GM20000 (cell line): ENCODE measurements at regions not wholly inside any gene's neighbourhood (a gene's known extent, or its start where the extent isn't known, plus 50 kb on each side); places are given as distances from the start of the nearest gene placed in this dataset.

Source experiments
- DNase-seq: peaks from one replicate; pipeline ENCODE4 v3.0.0; 2012; ENCODE audit warnings: low spot score
- CTCF ChIP-seq: IDR thresholded peaks from 2 replicates; pipeline ENCODE4 v1.5.1; 2012; ENCODE audit warnings: mild to moderate bottlenecking, control low read depth; ENCODE audit errors: extremely low read depth, missing control alignments

GRCh38 chr15:88403351-88403791 lies 63.8 kb downstream of the MRPL46 start:
- TF ChIP-seq CTCF, result no peak
- DNase-seq, result no peak

GRCh38 chr15:88401996-88402656 lies 65.1 kb downstream of the MRPL46 start:
- TF ChIP-seq CTCF, result no peak
- no peak for DNase-seq

- no peak for TF ChIP-seq CTCF
Observed at GRCh38 chr15:88401251-88401995, 65.8 kb downstream of the MRPL46 start.

GRCh38 chr15:88400591-88401250 lies 66.5 kb downstream of the MRPL46 start:
- no peak for DNase-seq
- no peak for TF ChIP-seq CTCF

More at GRCh38 chr15:88401251-88401995, 65.8 kb downstream of the MRPL46 start:
- no peak for DNase-seq

GRCh38 chr15:88400084-88400483 lies 67.1 kb downstream of the MRPL46 start:
- no peak for TF ChIP-seq CTCF
- DNase-seq, result no peak

- no peak for TF ChIP-seq CTCF
- DNase-seq, result no peak
Observed at GRCh38 chr15:88399021-88399685, 68.0 kb downstream of the MRPL46 start.
